Inflammatory macrophage treated with lipopolysaccharide for 4 hours (primary cell): ENCODE measurements at regions not wholly inside any gene's neighbourhood (a gene's known extent, or its start where the extent isn't known, plus 50 kb on each side); places are given as distances from the start of the nearest gene placed in this dataset.
A peak's percentile ranks its signal among the peaks of the same experiment; 100 is the strongest.
"Not testable (repeated sequence)": the region's sequence is repeated elsewhere in the genome, so short reads cannot be mapped to it uniquely, and the experiment has no call there.

Source experiments
- DNase-seq: peaks from one replicate; pipeline ENCODE4 v3.0.0-alpha.2; 2020

DNA sequence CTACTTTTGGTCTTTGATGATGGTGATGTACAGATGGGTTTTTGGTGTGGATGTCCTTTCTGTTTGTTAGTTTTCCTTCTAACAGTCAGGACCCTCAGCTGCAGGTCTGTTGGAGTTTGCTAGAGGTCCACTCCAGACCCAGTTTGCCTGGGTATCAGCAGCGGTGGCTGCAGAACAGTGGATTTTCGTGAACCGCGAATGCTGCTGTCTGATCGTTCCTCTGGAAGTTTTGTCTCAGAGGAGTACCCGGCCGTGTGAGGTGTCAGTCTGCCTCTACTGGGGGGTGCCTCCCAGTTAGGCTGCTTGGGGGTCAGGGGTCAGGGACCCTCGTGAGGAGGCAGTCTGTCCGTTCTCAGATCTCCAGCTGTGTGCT, 56.6 kb upstream of the TNFAIP8 start:
- DNase-seq = not testable (repeated sequence)

- DNase-seq = not testable (repeated sequence)
These were observed 56.1 kb upstream of the TNFAIP8 start for GRCh38 chr5:119299615-119300310.

DNA sequence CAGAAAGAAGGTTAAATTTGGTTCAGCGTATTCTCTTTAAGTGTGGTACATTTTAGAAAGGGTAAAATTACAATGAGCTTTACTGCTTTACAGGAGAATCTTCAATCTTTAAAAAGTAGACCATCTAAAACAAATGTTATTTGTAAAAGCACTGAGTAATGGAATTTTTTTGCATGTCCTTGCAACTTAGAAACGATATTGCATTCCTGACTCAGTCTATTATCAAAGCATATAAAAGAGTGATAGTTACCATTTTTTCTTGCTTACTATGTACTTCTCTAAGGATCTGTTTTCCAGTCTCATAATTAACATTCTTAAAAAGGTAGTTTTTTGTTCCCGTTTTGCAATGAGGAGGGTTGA, 55.5 kb upstream of the TNFAIP8 start:
- no peak for DNase-seq

DNA sequence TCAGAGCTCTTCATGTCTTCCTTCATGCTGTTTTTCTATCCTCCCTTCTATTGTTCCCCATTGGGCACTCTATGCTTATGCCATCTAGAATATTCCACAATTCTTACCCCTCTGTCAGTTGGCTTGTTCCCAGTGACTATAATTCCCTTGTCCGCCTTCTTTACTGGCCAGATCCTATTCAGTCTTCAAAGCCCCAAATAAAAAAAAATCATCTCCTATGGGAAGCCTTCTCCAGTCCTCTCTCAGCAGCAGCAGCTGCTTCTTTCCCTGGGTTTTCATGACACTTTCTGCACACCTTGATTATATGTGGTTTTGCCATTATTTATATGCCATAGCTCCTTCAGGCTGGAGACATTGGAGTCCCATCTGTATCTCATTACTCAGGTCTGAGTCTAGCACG, 54.6 kb upstream of the TNFAIP8 start:
- no peak for DNase-seq

- DNase-seq = no peak
These were observed 53.9 kb upstream of the TNFAIP8 start for GRCh38 chr5:119301906-119302305.

- no peak for DNase-seq
These were observed 53.4 kb upstream of the TNFAIP8 start for GRCh38 chr5:119302449-119302848.

GRCh38 chr5:119302916-119303897, 52.6 kb upstream of the TNFAIP8 start:
- no peak for DNase-seq

- peak; percentile 57 for DNase-seq
These were observed 51.2 kb upstream of the TNFAIP8 start for GRCh38 chr5:119304439-119305211.
